ENCODE measurements at regions not wholly inside any gene's neighbourhood (a gene's known extent, or its start where the extent isn't known, plus 50 kb on each side); places are given as distances from the start of the nearest gene placed in this dataset.

GRCh38 chr18:78701771-78702396 is 277.7 kb upstream of the SALL3 start:
- DNase-seq, result no peak

GRCh38 chr18:78703291-78703690 is 276.3 kb upstream of the SALL3 start:
- no peak for DNase-seq

- no peak for DNase-seq
Measured at GRCh38 chr18:78704971-78705461, 274.6 kb upstream of the SALL3 start.

GRCh38 chr18:78709261-78709809 is 270.3 kb upstream of the SALL3 start:
- no peak for DNase-seq

GRCh38 chr18:78711316-78711715 is 268.3 kb upstream of the SALL3 start:
- no peak for DNase-seq

GRCh38 chr18:78711971-78712370 is 267.6 kb upstream of the SALL3 start:
- no peak for DNase-seq

- DNase-seq, result no peak
Measured at GRCh38 chr18:78713069-78713468, 266.5 kb upstream of the SALL3 start.

- no peak for DNase-seq
Measured at GRCh38 chr18:78713726-78714125, 265.9 kb upstream of the SALL3 start.

- DNase-seq, result no peak
Measured at GRCh38 chr18:78716022-78716421, 263.6 kb upstream of the SALL3 start.

GRCh38 chr18:78716581-78716980 is 263.0 kb upstream of the SALL3 start:
- no peak for DNase-seq

GRCh38 chr18:78717051-78717765 is 262.4 kb upstream of the SALL3 start:
- DNase-seq, result no peak

GRCh38 chr18:78717766-78718150 is 261.9 kb upstream of the SALL3 start:
- DNase-seq, result no peak

GRCh38 chr18:78719821-78720220 is 259.8 kb upstream of the SALL3 start:
- no peak for DNase-seq

- DNase-seq, result no peak
Measured at GRCh38 chr18:78720456-78721237, 259.0 kb upstream of the SALL3 start.

GRCh38 chr18:78721238-78721875 is 258.3 kb upstream of the SALL3 start:
- DNase-seq, result no peak

- DNase-seq, result no peak
Measured at GRCh38 chr18:78721981-78722380, 257.6 kb upstream of the SALL3 start.

GRCh38 chr18:78722386-78722785 is 257.2 kb upstream of the SALL3 start:
- DNase-seq, result no peak

GRCh38 chr18:78722929-78723710 is 256.5 kb upstream of the SALL3 start:
- DNase-seq, result no peak

GRCh38 chr18:78724214-78724914 is 255.3 kb upstream of the SALL3 start:
- no peak for DNase-seq

- DNase-seq, result no peak
Measured at GRCh38 chr18:78725426-78725825, 254.2 kb upstream of the SALL3 start.

- no peak for DNase-seq
Measured at GRCh38 chr18:78726326-78727056, 253.1 kb upstream of the SALL3 start.

Measured in SHP77 treated with DMSO at 0.1 percent for 48 hours (cell line).